OCI-LY7 (cell line): ENCODE measurements at regions not wholly inside any gene's neighbourhood (a gene's known extent, or its start where the extent isn't known, plus 50 kb on each side); places are given as distances from the start of the nearest gene placed in this dataset. TPM values are rescaled to one million over a fixed set of nuclear protein-coding genes. Genes with fewer than 3 reads are reported as not detected.

Experiments
- BruUV-seq: library from RNA; stranded (reverse); fragments of 400-500 nt; replicated peaks from 2 replicates; lab custom pipeline; 2021; lab: Mats Ljungman, UMichigan
- CTCF ChIA-PET: fragments of 300-600 bp; sonication (Branson Sonifier 250); formaldehyde crosslinking; loops from one replicate; lab custom pipeline; 2022; ENCODE audit warnings: antibody characterized with exemption; ENCODE audit not compliant: unreplicated experiment; lab: Charles Lee
- POLR2A ChIA-PET: fragments of 300-600 bp; sonication (Branson Sonifier 250); formaldehyde crosslinking; loops from one replicate; lab custom pipeline; 2022; ENCODE audit warnings: antibody characterized with exemption; lab: Charles Lee
- DNase-seq: peaks from one replicate; pipeline ENCODE4 v3.0.0-alpha.2; 2015; ENCODE audit warnings: low spot score
- H2AFZ ChIP-seq: fragments of 200-600 bp; sonication (generic), shearing (Covaris generic); 2 replicates; pipeline ENCODE4 v1.6.1; 2014; ENCODE audit warnings: mild to moderate bottlenecking, antibody characterized with exemption, low read length, moderate library complexity
- H3K27ac ChIP-seq: fragments of 200-600 bp; sonication (generic); 2 replicates; pipeline ENCODE4 v1.5.1; 2014; ENCODE audit warnings: mixed run types, low read depth, mild to moderate bottlenecking, moderate library complexity, low read length, inconsistent platforms; ENCODE audit not compliant: poor library complexity, severe bottlenecking
- H3K36me3 ChIP-seq: fragments of 200-600 bp; sonication (generic); 2 replicates; pipeline ENCODE4 v1.6.1; 2014; ENCODE audit warnings: mild to moderate bottlenecking, antibody characterized with exemption, low read length, moderate library complexity, mixed read lengths; ENCODE audit not compliant: insufficient read depth
- H3K4me1 ChIP-seq: fragments of 200-600 bp; sonication (generic); 2 replicates; pipeline ENCODE4 v1.5.1; 2014; ENCODE audit warnings: mild to moderate bottlenecking, low read length; ENCODE audit not compliant: insufficient read depth, poor library complexity, severe bottlenecking
- H3K4me2 ChIP-seq: fragments of 200-600 bp; sonication (generic); 2 replicates; pipeline ENCODE4 v1.6.1; 2014; ENCODE audit warnings: mild to moderate bottlenecking, low read length
- H3K4me3 ChIP-seq: fragments of 200-600 bp; sonication (generic); 2 replicates; pipeline ENCODE4 v1.5.1; 2014; ENCODE audit warnings: mild to moderate bottlenecking, low read depth, low read length; ENCODE audit not compliant: poor library complexity, severe bottlenecking
- H3K79me2 ChIP-seq: fragments of 200-600 bp; sonication (generic); 2 replicates; pipeline ENCODE4 v1.6.1; 2016; ENCODE audit warnings: low read depth, mild to moderate bottlenecking, low read length, moderate library complexity, mixed read lengths; ENCODE audit not compliant: insufficient read depth
- H3K9me2 ChIP-seq: fragments of 200-600 bp; sonication (generic); 2 replicates; pipeline ENCODE4 v1.6.1; 2016; ENCODE audit warnings: mild to moderate bottlenecking, low read length, mixed read lengths; ENCODE audit not compliant: insufficient read depth
- H3K9me3 ChIP-seq: fragments of 200-600 bp; sonication (generic); 2 replicates; pipeline ENCODE4 v1.6.1; 2014; ENCODE audit warnings: mild to moderate bottlenecking, mixed run types, low read length, mixed read lengths
- H4K20me1 ChIP-seq: fragments of 200-600 bp; sonication (generic); 2 replicates; pipeline ENCODE4 v1.6.1; 2014; ENCODE audit warnings: mild to moderate bottlenecking, antibody characterized with exemption, low read length, moderate library complexity, mixed read lengths; ENCODE audit not compliant: insufficient read depth
- CTCF ChIP-seq: fragments of 200-600 bp; sonication (generic); conservative IDR thresholded peaks from 2 replicates; pipeline ENCODE4 v1.5.1; 2014; ENCODE audit warnings: mild to moderate bottlenecking, antibody characterized with exemption, low read length, moderate library complexity, mixed read lengths
- EZH2phosphoT487 ChIP-seq: fragments of 200-600 bp; sonication (generic); IDR thresholded peaks from 2 replicates; pipeline ENCODE4 v1.6.1; 2018; ENCODE audit warnings: low read depth, borderline replicate concordance, mild to moderate bottlenecking, mixed run types, antibody characterized with exemption, low read length, moderate library complexity, mixed read lengths
- intact Hi-C: fragments of 100-400 bp; cut with micrococcal nuclease; formaldehyde crosslinking; loops from one replicate; pipeline ENCODE4 v1.10.0; 2022; ENCODE audit not compliant: unreplicated experiment
- small RNA-seq: library from RNA; depleted of rRNA; stranded (forward); fragments of <200 nt; gene quantifications from one replicate; pipeline ENCODE3, GENCODE V24; 2014

DNA sequence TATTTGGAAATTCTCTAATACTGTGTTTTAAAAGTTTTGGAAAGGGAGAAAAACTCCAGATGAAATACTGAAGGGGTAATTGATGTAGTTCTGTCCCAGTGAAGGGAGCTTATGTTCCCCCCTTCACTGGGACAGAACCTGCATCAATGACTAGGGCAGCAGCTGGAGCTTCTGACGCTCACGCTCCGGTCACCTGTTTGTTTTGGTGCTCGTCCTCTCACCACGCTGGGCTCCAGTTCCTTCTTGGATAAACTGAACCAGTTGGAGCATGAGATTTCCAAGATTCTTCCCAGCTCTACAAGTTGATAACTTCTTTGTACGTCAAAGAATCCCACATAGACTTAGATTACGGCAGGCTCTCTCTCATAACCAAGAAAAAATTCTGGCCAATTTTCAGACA, 51.4 kb upstream of the HNRNPU start:
- Histone ChIP-seq H3K27ac (no peak overlapping the region), H2AFZ (no peak overlapping the region), H3K4me1 (peaks cover 26% of the 10 kb centered on the region), H3K4me2 (no peak overlapping the region), H3K9me3 (no peaks in the 10 kb centered on the region), H3K9me2 (no peaks in the 10 kb centered on the region), H3K79me2 (no peaks in the 10 kb centered on the region), H3K4me3 (no peak overlapping the region), H4K20me1 (no peaks in the 10 kb centered on the region), H3K36me3 (no peaks in the 10 kb centered on the region)
- no TSS peak for BruUV-seq
- ChIA-PET CTCF (no interaction called here), POLR2A (interaction anchor here (0.5 to 2.4 kb wide), 10 partner anchors 10 to 98 kb away, joined by 3 to 11 read pairs (median 3); a partner anchor contains a TSS)
- TF ChIP-seq CTCF (no peak), EZH2phosphoT487 (no peak)
- DNase-seq: no peak
- intact Hi-C loops: no loop called here

GRCh38 chr1:244914761-244915160, 50.4 kb upstream of the HNRNPU start:
- Histone ChIP-seq H3K4me2 (no peak overlapping the region), H3K4me3 (no peak overlapping the region), H3K4me1 (peaks cover 16% of the 10 kb centered on the region), H3K27ac (no peak overlapping the region), H3K79me2 (no peaks in the 10 kb centered on the region), H2AFZ (no peak overlapping the region), H4K20me1 (no peaks in the 10 kb centered on the region), H3K9me2 (no peaks in the 10 kb centered on the region), H3K36me3 (no peaks in the 10 kb centered on the region), H3K9me3 (no peaks in the 10 kb centered on the region)
- CTCF ChIA-PET: no interaction called here
- POLR2A ChIA-PET: interaction anchor here (1.4 kb wide), 2 partner anchors 26 to 40 kb away, joined by 3 read pairs; no protein-coding TSS in a partner anchor
- BruUV-seq: no TSS peak
- no peak for DNase-seq
- intact Hi-C loops: no loop called here
- TF ChIP-seq EZH2phosphoT487: no peak
- TF ChIP-seq CTCF: no peak

Small RNAs in the stretch of these regions (small RNA-seq; reads per million reads assigned to genes)
- gene RNU6-1089P (not detected), gene RNU6-947P (not detected), gene RNU6-999P (not detected)
